Choroid plexus epithelial cell (primary cell): ENCODE measurements at regions not wholly inside any gene's neighbourhood (a gene's known extent, or its start where the extent isn't known, plus 50 kb on each side); places are given as distances from the start of the nearest gene placed in this dataset.

Experiments
- DNase-seq: peaks from one replicate; pipeline ENCODE4 v3.0.0-alpha.2; 2010; ENCODE audit warnings: low read depth
- H3K4me3 ChIP-seq: 2 replicates; pipeline ENCODE4 v1.5.1; 2011; ENCODE audit warnings: low read depth, mild to moderate bottlenecking, control low read depth, low read length, moderate library complexity
- TF ChIP-seq, protein P1 (sequence below): conservative IDR thresholded peaks from 2 replicates; pipeline ENCODE4 v1.5.1; 2011; ENCODE audit warnings: low read depth, mild to moderate bottlenecking, control low read depth, inconsistent platforms, low read length, moderate library complexity

DNA sequence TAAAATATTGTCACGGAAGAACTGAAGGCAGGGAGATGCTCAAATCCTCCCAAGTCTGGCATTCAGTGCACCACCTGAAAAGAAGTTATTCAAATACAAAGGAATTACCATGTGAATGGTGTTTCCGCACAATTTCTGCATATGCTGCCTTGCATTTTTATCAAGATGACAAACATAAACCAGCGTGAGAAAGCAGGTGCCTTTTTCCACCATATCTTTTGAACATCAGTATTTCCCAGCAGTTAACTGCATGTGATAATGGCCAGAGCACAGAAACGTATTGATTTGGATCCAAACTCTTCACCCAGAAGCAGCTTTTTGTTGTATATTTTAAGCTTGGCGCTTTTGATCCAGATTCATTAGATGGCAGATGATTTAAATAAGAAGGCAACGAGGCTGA lies 808.0 kb downstream of the TLE1 start:
- DNase-seq, result no peak
- TF ChIP-seq, protein P1, sequence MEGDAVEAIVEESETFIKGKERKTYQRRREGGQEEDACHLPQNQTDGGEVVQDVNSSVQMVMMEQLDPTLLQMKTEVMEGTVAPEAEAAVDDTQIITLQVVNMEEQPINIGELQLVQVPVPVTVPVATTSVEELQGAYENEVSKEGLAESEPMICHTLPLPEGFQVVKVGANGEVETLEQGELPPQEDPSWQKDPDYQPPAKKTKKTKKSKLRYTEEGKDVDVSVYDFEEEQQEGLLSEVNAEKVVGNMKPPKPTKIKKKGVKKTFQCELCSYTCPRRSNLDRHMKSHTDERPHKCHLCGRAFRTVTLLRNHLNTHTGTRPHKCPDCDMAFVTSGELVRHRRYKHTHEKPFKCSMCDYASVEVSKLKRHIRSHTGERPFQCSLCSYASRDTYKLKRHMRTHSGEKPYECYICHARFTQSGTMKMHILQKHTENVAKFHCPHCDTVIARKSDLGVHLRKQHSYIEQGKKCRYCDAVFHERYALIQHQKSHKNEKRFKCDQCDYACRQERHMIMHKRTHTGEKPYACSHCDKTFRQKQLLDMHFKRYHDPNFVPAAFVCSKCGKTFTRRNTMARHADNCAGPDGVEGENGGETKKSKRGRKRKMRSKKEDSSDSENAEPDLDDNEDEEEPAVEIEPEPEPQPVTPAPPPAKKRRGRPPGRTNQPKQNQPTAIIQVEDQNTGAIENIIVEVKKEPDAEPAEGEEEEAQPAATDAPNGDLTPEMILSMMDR, result no peak
- H3K4me3 ChIP-seq, result no peak overlapping the region

DNA sequence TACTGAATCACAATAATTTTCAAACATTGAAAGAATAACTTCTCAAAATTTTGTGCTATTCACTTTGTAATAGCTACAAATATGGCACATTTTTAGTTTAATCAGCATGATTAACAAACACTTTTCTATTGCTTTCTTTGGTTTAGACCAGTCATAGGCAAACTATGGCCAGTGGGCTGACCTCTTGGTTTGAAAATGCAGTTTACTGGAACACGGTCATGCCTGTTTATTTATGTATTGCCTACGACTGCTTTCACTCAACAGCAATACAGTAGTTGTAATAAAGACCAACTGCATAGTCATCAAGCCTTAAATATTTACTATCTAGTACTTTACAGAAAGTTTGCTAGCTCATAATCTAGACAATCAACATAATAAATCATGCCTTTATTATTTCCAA lies 810.8 kb downstream of the TLE1 start:
- TF ChIP-seq, protein P1, result no peak
- peak; percentile 86 for DNase-seq
- no peak overlapping the region for H3K4me3 ChIP-seq

DNA sequence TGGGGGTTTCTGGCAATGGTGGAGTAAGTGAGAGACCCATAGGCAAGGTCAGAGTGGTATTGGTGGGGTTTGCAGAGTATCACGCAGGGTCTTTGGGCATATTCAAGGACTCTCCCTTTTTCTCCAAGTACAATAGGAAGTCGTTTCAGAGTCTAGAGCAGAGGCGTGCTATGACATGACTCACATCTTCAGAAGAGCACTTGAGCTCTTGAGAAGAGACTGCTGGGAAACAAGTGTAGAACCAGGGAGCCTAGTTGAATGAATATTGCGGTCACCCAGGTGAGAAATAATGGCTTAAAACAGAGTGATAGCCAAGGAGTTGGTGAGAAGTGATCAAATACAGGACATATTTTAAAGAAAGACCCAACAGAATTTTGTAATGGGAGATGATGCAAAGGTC lies 813.4 kb downstream of the TLE1 start:
- no peak overlapping the region for H3K4me3 ChIP-seq
- TF ChIP-seq, protein P1, result no peak
- DNase-seq, result no peak

DNA sequence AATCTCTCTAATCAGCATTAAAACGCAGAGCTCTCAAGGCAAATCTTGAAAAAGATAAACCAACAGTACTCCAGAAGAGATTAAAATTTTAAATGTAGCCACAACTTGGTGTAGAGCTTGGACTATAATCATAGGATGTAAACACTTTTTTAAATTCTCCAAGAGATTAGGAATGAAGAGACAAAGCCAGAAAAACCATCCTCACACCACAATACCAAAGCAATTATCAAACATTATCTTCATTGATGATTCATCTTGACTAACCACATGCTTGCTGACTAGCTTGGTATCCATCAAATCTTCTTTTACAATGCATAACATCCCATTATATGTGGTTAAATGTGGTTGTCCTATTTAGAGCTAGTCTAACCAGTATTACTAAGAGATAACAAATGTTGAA lies 815.1 kb downstream of the TLE1 start:
- TF ChIP-seq, protein P1, result no peak
- H3K4me3 ChIP-seq, result no peak overlapping the region
- peak; percentile 47 for DNase-seq

DNA sequence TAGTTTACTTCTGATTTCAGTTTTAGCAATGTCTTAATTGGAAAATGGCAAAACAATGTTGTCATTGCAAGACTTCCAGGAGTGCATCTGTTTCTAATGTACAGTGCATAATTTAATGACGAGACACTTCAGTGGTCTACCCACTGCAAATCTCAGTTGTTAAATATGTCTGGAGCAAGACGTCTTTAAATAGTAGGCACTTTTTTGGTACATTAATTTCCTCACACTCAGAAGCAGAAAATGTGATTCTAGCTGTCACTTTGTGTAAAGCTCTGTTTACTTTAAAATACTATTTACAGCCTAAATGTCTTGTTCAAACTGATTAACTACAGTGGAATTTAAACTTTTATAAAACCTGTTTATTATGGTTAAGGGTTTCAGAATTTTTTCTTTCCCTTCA lies 815.5 kb downstream of the TLE1 start:
- TF ChIP-seq, protein P1, result no peak
- H3K4me3 ChIP-seq, result no peak overlapping the region
- peak; percentile 8 for DNase-seq

DNA sequence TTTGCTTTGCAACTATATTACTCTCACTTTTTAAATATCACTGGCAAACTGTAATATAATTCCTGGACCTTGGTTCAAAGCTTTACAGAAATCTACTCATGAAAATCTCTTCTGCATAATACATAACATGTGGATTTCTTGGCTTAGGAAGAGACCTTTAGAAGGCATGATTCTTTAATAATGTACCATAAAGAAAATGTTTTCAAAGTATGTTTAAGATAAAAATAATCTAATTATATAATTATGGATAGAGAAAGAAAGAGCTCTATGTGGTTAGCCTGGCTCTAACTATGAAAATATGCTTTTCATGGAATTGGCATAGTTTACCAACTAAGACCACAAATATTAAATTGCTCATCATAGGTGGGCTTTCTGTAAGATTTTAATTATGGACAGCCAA lies 817.8 kb downstream of the TLE1 start:
- no peak for DNase-seq
- TF ChIP-seq, protein P1, result no peak
- no peak overlapping the region for H3K4me3 ChIP-seq

DNA sequence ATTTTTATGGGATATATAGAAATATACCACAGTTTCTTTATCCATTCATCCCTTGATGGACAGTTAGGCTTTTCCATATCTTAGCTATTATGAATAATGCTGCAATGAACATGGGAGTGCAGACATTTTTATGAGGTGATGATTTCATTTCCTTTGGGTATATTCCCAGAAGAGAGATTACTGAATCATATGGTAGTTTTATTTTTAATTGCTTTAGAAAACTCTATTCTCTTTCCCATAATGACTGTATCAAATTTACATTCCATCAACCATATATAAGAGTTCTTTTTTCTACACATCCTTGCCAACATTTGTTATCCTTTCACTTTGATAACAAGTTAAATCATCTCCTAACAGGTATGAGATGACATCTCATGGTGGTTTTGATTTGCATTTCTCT lies 821.6 kb downstream of the TLE1 start:
- TF ChIP-seq, protein P1, result no peak
- no peak overlapping the region for H3K4me3 ChIP-seq
- no peak for DNase-seq
